GM19452 (cell line): ENCODE measurements at regions not wholly inside any gene's neighbourhood (a gene's known extent, or its start where the extent isn't known, plus 50 kb on each side); places are given as distances from the start of the nearest gene placed in this dataset.

Experiments used
- ATAC-seq: cut with Tn5 transposase; IDR thresholded peaks from one replicate; pipeline ENCODE4 v1.9.1; 2021; ENCODE audit not compliant: unreplicated experiment

DNA sequence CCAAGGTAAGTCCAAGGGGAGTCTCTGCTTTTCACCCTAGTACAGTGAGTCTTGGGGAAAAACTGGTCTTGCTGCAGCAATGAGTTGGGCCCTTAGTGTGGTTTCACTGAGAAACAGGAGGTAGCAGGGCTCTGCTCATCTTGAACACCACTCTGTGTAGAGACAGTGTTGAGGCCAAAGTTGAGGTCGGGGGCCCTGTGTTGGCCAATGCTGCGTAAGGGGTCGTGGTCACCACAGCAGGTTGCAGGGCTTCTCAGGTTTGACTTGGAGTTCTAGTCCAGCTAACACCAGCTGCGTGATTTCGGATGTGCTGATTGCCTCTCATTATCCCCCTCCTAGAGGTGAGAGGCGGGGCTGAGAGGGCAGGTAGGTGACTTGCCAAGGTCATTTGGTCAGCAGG is 807.5 kb downstream of the VRK1 start:
- ATAC-seq: no peak

DNA sequence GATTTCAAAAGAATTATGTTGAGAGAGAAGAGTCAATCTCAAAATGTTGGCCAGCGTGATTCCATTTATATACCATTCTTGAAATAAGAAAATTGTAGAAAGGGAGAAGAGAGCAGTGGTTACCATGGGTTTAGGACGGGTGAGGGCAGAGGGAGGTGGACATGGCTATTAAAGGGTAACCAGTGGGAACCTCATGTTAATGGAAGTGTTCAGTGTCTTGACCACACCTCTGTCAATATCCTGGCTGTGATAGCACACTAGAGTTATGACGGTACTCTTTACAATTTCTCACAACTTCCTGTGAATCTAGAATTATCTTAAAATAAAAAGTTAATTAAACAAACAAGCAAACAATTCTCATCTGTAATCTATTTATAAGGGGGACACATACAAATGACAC is 821.2 kb downstream of the VRK1 start:
- no peak for ATAC-seq

DNA sequence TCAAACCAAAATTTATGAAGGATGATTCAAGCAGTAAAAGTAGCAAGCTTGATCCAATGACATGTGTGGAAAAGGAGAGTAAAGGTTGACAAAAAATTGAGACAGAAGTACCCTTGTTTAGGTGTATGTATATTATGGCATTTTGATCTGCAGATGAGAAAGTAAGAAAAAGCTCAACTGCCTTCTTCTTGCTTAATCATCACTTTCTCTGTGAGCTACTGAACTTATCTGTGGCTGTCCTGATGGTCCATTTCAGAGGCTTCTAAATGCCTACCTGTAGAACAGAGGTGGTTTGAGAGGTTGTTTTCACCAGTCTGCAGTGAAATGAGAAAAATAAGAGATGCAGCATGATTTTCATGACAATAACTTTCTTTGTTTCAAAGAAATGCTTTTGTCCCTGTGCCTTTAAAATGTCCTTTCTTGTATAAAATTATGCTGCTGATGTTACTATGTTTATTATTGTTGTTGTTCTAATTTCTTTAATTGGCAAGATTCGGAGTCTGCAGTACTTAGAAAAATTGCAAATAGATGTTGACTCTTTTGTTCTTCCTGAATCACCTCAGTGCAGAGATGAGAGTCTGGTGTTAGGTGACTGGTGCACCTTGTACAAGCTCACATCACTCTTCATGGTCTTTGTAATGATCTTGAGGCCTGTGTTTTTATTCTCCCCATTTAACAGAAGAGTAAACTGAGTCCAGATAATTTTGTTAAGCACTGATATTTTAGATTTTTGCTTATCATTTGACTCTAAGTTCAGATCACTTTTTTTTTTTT is 821.9 kb downstream of the VRK1 start:
- no peak for ATAC-seq

DNA sequence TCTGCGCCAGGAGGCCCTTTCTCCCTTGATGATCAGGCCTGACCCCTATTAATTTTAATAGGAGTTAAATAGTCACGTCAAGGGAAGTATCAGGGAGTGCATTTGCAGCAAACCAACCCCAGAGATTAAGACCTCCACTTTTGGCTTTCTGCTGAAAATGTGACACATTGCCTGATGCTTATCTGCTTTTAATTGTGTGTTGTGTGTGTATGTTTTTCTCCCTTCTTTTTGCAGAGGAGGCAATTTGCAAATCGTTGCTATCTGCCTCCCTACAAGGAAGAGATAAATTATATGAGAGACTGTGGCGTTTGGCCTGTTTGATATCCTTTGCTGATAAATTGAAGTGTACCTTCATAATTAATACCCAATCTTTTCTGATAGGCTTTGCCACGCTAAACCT is 822.9 kb downstream of the VRK1 start:
- no peak for ATAC-seq

DNA sequence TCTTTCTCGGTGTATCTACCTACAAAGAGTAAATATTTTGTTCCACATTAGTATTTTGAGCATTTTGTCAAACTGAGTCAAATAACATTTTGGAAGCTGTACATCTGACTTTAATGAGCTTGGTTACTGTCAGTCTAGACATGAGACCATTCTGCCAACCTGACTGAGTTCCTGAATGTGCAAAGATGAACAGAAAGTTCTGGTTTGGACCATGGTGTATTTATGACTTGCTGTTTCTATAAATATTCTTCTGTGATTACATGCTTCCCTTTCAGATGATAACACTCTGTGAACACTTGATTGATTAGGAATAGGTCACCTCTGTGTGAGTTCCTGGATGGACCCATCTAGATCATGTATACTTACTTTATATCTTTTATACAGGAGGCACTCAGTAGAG is 827.8 kb downstream of the VRK1 start:
- ATAC-seq: no peak

DNA sequence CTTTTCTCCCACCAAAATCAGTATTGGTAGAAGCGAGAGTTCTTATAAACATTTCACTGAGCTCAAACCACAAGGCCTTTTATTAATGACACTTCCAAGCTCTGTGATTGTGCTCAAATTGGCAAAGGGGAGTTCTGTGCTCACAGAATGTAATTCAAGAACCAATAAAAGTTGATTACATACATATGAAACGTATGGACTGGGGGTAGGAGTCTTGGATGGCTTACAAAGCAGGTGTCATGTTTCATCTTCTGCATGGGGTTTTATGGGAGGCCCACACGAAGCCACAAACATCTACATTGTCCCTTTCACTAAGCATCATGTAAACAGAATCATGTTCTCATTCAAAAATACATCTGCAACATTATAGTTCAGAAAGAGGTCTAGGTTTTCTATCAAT is 828.3 kb downstream of the VRK1 start:
- no peak for ATAC-seq

DNA sequence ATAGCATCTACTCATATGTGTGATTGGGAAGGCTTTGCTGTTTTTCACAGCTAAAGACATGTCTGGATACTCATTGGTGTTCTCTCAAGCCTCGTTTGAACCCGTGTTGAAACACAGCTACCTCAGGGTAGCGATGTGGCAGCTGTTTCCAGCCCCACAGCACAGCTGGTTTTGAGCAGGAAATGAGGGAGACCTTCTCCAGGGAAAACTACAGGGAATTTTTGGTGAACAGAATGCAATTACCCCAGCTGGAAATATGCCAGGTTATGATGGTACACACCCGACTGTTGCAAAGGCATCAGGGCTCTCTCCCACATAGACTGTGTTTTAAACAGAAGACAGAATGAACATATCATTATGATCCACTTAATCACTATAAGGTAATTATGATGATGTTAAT is 828.9 kb downstream of the VRK1 start:
- no peak for ATAC-seq

DNA sequence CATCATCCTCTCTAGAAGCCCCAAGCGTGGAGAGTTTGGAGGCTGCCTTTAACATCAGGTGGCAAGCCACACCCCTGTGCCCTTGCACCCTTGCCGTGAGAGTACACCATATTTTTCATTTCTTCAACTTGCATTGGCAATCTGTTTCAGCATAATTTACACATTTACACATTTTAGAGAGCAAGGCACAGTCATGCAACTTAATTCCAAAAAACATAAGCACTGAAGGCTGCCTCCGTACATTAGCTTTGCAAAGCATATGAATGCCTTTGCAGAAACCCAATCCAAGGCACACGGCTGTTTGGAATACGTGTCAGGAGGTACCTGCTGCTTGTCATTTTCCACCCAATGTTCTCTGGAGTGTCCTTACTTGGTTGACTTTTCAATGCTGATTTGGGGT is 833.1 kb downstream of the VRK1 start:
- no peak for ATAC-seq

DNA sequence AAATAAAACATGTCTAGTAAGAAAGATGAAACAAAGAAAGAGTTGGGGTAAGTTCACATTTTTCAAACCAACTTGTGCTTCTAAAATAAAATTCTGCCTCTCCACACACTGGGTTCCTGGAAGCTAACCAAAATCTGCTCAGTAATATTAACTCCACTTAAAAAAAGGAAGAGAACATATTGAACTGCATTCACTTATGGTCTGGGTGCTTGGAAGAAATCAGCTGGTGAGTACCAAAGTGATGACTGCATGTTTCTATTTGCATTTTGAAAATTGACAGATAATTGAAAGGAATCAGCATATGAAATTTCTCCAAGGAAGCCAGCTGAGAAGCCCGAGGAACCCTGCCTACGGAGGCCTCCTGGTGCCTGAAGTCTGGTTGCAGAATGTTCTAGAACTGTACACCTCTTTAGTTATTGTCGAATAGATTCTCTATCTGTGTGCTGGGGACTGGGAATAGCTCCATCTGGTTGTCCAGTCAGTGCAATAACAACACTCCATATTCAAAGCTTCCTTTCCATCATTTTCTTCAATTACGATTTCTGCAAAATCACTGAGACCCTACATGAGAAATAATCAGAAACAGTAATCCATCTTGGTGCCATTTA is 836.1 kb downstream of the VRK1 start:
- ATAC-seq: no peak

DNA sequence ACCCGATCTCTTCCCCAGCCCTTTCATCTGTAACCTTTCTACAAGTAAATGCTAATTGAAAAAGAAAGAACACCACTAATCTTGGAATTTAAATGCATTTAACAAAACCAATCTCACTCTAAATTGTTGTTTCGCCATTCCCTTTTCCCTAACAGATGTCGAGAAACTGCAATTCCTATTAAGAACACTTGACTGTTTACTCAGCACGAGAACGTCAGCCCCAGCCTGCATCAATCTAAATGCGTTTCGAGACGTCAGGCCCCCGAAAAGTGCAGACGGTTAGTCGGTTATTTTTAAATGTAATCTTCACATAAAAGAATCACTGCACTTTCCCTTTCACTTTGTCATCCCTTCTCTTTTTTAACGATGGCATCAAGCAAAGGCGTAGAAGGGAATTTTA is 837.6 kb downstream of the VRK1 start:
- ATAC-seq: no peak

DNA sequence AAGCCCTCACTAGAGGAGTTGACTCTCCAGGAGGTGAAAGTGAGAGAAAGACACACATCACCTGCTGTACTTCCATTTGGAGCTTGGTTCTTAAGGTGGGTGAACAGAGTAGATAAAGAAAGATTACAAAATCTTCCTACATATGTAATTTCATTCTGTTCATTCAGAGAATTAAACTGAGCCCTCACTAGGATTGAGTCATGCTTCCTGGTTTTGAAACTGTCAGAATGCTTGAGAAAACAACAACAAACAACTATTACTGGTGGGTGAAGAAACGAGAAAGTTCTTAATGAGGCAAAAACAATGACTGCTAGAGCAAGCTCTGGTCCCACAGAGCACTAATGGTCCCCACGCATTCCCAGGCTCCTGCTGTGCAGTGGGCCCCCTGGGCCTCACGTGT is 841.7 kb downstream of the VRK1 start:
- ATAC-seq: no peak

DNA sequence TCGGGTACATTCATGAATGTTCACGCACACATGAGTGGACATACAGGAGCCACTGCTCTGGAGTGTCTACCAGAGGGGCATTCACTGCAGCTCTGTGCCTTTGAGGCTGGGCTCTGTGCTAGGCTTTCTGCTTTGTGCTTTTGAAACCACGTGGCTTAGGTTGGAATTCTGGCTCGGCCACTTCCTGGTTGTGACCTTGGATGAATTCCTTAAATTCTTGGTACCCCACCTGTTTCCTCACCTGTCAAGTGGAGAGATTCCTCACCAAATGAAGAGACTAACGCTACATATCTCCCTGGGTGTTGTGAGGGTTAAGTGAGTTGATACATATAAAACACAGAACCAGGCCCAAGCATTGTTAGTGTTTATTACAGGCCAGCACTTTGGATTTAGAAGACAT is 842.8 kb downstream of the VRK1 start:
- ATAC-seq: no peak

DNA sequence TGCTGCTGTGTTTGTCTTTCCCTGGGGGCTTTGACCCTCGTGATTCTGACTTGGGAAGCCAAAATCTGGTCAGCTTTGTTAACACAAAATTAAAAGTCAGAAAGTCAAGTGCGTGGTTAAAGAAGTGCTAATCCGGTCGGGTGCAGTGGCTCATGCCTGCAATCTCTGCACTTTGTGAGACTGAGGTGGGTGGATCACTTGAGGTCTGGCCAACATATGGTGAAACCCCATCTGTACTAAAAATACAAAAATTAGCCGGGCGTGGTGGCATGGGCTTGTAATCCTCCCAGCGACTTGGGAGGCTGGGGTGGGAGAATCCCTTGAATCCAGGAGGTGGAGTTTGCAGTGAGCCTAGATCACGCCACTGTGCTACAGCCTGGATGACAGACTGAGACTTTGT is 844.6 kb downstream of the VRK1 start:
- no peak for ATAC-seq

DNA sequence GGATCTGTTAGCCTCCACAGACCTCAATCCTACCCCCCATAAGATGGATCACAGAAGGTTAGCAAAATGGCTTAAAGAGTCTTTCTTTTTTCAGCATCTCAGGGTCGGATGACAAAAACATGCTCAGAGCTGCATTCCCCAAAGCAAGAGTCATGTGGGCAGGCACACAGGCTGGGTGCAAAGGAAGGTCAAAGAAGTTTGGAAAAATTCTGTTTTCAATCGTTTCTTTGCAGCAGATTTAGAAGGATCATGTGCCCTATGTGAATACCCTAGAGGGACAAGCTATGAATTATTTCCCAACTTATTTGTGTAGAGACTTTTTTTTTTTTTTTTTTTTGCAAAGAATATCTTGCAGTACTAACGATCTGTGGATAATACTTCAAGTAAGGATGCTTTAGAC is 845.4 kb downstream of the VRK1 start:
- ATAC-seq: no peak

DNA sequence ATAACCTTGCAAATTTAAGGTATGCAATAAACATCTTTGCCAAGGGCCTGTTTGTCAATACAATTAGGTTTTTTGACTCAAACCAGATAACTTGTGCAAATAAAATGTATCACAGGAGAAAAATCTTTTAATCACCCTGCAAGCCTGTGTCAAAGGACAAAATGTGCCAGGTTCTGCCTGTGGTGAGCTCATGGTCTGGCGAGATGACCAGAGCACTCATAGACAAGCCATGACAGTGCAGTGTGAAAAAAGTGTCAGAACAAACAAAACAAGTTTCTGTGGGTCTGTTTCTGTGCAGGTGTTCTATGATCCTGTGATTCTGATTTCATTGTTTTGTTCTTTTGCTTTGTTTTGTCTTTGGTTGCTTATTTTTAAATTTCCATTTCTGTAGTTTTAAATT is 847.2 kb downstream of the VRK1 start:
- no peak for ATAC-seq

DNA sequence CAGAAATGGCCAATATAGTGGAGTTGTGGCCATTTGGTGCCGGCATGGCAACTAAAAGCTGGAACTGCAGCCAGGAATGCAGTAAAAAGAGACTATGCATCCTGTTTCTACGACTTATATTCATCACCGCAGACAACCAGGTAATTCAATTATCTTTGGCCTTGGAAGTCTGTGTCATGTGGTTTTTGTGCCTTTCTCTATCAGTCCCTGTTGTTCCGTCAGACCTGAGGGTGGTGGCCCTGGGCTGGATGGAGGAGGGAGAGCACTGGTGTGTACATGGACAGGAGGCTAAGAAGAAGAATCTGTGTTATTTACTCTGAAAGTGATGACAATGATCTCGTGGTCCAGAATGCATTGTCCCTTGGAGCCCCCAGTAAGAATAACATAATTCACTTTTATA is 852.6 kb downstream of the VRK1 start:
- no peak for ATAC-seq

DNA sequence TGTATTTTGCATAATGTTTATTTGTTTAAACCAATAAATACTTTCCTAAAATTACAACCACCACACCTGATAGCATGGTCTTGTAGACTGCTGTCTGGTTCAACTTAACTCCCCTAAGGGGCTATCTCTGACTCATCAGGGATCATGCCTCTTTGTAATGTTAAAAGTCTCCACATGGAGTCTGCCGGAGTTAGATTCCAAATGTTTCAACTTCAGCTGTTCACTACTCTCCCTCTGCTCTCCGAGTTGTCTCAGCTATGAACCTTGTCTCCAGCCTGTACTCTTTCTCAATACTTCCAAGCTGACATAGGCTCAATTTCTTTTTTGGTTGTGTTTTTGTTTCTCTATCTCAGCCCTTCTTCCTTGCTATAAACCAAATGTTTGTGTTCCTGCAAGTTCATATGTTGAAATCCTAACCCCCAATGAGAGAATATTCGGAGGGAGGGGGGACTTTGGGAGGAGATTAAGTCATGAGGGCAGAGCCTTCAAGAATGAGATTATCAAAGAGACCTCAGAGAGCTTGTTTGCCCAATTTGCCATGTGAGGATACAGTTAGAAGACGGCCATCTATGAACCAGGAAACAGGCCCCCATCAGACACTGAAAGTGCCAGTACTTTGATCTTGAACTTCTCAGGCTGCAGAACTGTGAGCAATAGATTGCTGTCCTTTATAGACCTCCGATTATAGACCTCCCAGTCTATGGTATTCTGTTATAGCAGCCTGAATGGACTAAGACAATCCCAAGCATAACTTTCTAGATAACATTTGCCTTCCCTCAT is 858.2 kb downstream of the VRK1 start:
- no peak for ATAC-seq

DNA sequence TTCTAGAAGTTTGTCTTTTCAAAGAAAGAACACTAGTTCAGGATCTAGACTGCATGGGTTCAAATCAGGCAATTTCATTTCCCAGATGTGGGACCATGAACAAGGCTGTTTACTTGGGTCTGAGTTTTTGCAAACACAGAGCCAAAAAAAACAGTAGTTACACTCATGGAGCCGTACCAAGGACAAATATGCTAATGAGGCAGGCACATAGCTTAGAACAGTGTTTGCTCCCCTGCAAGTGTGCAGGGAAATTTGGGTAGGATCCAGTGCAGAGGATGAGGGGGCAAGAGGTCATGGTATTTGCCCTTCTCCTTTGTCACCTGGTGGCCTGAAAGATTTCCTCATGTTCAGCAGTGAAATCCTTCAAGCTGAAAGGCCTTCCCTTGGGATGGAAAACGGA is 860.4 kb downstream of the VRK1 start:
- ATAC-seq: no peak

DNA sequence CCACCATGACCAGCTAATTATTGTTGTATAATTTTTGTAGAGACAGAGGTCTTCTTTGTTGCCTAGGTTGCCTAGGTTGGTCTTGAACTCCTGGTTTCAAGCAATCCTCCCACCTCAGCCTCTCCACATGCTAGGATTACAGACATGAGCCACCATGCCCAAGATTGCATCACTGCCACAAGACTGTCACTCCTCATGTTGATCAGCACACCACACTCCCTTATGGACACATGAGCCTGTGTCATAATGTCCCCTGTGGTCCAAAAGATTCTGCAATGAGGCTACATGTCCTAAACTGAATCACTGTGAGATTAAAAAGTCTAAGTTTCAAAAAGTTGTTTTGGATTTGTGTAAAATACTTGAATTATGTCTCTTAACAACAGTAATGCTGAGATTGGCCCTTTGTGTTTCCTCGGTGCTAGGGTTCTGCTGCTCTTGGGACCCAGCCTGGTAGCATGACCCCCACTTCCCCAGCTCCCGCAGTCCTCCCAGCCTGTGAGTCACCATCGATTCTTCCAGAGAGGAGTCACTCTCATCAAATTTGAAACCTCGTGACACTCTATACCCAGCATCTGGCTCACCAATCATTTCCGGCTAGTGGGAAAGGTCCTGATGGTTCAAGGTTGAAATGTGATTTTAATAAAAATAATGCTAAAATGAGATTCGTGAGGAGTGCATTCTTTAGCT is 890.9 kb downstream of the VRK1 start:
- no peak for ATAC-seq

DNA sequence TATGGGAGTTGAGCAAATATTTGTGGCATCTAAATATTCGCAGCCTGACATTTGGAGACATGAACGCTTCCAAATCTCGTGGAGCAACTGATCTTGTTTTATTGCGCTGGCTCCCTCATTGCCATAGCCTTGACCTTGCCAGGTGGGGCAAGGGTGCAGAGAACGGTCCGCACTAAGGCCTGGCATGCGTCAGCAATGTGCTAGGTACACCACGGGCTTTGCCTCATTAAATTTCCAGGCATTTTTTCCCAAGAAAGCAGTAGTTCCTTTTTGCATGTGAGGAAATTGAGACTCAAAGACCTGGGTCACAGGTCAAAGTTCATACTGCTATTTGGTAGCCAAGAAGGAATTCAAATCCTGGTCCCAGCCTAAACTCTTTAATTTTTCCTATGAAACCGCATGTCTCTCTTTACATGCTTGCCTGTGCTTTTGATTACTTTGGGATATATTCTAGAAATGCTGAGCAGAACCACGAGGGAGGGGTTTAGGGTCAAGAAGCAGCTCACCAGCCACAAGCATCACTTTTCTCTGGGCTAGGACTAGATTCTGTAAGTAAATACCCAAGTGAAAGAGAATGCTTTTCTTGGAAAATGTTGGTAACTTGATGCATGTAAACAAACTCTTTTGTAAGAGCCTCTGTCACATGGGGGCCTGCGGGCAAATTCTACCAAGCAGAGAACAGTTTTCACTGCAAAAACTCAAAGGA is 891.6 kb downstream of the VRK1 start:
- ATAC-seq: no peak

DNA sequence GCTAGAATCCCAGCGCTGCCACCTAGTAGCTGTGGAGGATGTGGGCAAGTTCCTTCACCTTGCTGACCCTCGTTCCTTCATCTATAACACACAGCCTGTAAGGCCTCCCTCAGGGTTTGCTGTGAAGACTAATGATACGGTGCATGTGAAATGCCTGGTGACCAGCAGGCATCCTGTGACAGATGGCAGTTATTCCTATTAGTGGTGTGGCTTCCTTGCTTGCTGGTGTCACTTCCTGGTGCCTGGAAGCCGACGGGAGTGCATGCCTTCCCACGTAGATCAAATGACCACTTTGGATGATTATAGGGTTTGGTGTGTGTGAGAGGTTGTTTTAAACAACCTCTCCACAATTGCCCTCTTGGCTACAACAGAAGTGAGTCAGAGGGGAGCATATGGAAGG is 894.9 kb downstream of the VRK1 start:
- ATAC-seq: no peak
